Liver (tissue), 3 donors: ENCODE measurements at regions not wholly inside any gene's neighbourhood (a gene's known extent, or its start where the extent isn't known, plus 50 kb on each side); places are given as distances from the start of the nearest gene placed in this dataset.

ENCODE experiments used
- TAF1 ChIP-seq: conservative IDR thresholded peaks from 2 replicates; pipeline ENCODE4 v1.6.1; 2016; ENCODE audit warnings: antibody characterized with exemption, mild to moderate bottlenecking
- TF ChIP-seq, protein P1 (sequence below): fragments of 150-350 bp; IDR thresholded peaks from 2 replicates; pipeline ENCODE4 v1.5.1; 2017; ENCODE audit warnings: improper control_type of control experiment, low read depth, low read length; ENCODE audit not compliant: missing input control
- TF ChIP-seq, protein P2 (sequence below): IDR thresholded peaks from 2 replicates; pipeline ENCODE4 v1.6.1; 2016; ENCODE audit warnings: antibody characterized with exemption, mild to moderate bottlenecking
- donor health status: healthy.
- donor health status: healthy.

DNA sequence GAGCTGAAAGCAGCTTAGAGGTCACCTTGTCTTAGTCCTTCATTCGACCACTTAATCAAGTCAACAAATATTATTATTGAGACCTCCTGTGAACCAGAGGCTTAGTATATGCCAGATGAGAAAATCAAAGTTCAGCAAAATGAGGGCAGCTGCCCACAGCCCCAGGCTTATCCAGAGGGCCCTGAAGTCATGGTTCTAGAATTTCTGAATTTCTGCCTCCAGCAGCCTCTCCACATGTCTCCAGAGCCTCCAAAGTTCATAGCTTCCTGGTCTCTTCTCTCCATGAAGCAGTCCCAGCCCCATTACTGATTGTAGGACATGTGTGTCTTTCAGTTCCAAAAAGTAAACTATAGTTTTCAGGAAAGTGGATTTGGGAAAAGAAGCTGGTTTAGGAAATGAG is 96.9 kb upstream of the TSC22D2 start:
- TF ChIP-seq, protein P1, sequence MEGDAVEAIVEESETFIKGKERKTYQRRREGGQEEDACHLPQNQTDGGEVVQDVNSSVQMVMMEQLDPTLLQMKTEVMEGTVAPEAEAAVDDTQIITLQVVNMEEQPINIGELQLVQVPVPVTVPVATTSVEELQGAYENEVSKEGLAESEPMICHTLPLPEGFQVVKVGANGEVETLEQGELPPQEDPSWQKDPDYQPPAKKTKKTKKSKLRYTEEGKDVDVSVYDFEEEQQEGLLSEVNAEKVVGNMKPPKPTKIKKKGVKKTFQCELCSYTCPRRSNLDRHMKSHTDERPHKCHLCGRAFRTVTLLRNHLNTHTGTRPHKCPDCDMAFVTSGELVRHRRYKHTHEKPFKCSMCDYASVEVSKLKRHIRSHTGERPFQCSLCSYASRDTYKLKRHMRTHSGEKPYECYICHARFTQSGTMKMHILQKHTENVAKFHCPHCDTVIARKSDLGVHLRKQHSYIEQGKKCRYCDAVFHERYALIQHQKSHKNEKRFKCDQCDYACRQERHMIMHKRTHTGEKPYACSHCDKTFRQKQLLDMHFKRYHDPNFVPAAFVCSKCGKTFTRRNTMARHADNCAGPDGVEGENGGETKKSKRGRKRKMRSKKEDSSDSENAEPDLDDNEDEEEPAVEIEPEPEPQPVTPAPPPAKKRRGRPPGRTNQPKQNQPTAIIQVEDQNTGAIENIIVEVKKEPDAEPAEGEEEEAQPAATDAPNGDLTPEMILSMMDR, result no peak
- TF ChIP-seq, protein P2, sequence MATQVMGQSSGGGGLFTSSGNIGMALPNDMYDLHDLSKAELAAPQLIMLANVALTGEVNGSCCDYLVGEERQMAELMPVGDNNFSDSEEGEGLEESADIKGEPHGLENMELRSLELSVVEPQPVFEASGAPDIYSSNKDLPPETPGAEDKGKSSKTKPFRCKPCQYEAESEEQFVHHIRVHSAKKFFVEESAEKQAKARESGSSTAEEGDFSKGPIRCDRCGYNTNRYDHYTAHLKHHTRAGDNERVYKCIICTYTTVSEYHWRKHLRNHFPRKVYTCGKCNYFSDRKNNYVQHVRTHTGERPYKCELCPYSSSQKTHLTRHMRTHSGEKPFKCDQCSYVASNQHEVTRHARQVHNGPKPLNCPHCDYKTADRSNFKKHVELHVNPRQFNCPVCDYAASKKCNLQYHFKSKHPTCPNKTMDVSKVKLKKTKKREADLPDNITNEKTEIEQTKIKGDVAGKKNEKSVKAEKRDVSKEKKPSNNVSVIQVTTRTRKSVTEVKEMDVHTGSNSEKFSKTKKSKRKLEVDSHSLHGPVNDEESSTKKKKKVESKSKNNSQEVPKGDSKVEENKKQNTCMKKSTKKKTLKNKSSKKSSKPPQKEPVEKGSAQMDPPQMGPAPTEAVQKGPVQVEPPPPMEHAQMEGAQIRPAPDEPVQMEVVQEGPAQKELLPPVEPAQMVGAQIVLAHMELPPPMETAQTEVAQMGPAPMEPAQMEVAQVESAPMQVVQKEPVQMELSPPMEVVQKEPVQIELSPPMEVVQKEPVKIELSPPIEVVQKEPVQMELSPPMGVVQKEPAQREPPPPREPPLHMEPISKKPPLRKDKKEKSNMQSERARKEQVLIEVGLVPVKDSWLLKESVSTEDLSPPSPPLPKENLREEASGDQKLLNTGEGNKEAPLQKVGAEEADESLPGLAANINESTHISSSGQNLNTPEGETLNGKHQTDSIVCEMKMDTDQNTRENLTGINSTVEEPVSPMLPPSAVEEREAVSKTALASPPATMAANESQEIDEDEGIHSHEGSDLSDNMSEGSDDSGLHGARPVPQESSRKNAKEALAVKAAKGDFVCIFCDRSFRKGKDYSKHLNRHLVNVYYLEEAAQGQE, result no peak
- no peak for TF ChIP-seq TAF1
